Activated T-cell treated with anti-CD3 and anti-CD28 coated beads, Interleukin-2, amount 50 U/mL, for 1 hour (primary cell): ENCODE measurements at regions not wholly inside any gene's neighbourhood (a gene's known extent, or its start where the extent isn't known, plus 50 kb on each side); places are given as distances from the start of the nearest gene placed in this dataset.

Source experiments
- DNase-seq: peaks from one replicate; pipeline ENCODE4 v3.0.0-alpha.2; 2020

DNA sequence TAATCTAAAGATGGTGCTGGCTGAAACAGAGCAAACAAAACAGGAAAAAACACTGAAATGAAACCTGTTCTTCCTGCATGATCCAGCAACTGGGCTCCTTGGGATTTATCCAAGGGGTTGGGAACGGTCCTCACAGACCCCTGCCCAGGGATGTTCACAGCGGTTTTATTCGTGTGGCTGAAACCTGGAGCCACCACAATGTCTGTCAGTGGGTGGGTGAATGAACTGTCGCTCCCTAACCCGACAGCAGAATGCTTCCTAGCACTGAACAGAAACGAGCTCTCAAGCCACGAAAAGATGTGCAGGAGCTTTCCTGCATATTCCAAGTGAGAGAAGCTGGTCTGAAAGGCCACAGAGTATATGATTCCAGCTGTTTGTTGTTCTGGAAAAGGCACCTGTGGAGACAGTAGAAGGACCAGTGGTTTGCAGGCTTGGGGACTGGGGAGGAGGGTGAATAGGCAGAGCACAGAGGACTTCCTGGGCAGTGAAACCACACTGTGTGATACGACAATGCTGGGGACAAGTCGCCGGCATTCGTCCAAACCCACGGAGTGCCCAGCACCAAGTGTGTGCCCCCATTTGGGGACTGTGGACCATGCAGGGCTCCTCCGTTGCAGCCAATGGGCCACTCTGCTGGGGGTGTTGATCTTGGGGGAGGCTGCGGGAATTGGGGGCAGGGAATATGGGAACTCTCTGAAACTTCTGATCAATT lies 73.9 kb downstream of the TEX29 start:
- no peak for DNase-seq

DNA sequence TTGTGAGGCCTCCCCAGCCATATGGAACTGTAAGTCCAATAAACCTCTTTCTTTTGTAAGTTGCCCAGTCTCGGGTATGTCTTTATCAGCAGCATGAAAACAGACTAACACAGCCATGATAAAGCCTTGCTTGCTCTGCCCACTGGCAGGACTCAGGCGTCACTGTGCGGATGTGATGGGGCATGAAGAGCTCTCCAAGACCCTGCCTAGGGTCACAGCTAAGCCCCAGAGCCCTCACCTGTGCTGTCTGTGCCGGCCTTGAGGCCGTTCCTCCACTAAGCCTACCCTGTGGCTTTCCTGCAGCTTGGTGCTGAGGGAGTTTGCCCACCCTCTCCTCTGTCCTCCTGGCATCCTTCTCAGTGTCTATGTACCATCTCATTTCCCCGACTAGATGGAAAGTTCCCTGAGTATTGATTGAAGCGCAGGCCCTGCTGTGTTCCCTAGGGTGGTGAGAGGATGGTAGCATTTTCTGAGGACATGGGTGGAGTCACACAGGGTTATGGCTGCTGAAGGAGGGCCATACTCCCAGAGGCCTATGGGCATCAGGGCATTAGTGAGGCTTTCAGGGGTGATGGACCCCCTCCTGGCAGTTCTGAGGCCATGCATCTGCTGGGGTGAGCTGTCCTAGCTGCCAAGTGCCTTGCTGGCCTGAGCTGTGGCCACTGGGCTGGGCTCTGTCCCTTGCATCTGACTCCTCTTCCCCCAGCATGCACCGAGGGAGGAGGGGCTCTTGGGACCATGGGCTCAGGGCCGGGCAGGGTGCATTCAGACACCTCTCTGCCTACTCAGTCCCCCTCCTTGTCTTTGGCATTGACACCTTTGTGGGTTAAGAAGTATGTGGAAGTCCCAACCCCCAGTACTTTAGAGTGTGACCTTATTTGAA lies 75.3 kb downstream of the TEX29 start:
- DNase-seq, result no peak

DNA sequence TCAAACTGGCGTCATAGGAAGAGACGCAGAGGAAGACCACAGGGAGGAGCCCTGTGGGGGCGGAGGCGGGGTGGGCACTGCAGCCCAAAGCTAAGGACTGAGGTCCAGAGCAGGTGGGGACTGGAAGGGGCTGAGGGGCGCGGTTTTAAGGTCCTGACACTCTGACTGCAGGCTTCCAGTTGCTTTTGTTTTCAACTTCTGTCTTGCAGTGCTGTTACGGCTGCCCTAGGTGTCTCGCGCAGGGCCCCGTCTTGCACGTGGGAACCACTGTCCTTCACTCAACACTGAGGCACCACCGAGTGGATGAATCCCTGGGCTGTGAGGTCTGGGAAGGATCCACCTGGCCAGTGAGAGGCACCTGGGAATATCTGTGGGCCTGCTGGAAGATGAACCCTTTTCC lies 76.0 kb downstream of the TEX29 start:
- no peak for DNase-seq

DNA sequence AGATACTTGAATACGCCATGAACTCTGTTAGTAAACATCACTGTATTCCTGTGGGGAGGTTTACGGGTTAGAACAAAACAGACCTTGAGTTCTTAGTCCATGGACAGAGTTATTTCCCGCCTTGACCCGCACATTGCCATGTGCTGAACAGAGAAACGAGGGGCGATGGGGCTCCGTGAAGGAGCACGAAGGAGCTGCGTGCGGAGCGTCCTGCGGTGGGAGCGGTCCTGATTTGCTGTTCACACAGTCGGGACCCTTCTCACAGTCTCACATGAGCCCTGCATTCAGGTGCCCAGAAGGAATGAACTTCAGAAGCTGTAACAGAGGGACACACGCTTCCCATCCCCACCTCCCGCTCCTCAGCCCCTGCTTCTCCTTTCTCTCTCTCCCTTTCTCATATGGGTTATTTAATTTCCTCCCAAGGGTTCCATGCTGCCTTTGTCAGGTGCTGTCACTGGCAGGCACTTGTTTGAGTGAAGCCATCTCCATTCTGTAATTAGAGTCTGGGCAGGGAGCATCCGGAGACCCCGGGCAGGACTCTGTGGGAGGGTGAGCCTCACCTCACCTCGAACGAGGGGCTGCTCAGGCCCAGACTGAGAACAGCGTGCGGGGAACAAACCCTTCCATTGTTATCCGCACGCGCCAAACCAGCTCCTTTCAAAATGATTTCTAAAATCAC lies 76.9 kb downstream of the TEX29 start:
- no peak for DNase-seq

DNA sequence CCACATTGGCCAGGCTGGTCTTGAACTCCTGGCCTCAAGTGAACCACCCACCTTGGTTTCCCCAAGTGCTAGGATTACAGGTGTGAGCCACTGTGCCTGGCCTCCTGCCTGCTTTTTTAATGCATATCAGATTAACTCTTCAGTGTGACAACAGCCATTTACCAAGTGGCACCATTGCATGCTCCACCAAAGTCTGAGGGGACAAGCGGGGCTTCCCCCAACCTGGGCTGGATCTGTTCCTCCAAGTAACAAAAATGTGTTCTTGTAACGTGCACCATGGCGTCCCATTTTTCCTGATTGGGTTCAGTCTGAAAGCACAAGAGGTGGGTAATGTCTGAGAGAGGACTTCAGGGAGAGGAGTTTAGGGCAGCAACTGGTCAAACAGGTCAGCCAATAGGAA lies 77.8 kb downstream of the TEX29 start:
- DNase-seq, result no peak

DNA sequence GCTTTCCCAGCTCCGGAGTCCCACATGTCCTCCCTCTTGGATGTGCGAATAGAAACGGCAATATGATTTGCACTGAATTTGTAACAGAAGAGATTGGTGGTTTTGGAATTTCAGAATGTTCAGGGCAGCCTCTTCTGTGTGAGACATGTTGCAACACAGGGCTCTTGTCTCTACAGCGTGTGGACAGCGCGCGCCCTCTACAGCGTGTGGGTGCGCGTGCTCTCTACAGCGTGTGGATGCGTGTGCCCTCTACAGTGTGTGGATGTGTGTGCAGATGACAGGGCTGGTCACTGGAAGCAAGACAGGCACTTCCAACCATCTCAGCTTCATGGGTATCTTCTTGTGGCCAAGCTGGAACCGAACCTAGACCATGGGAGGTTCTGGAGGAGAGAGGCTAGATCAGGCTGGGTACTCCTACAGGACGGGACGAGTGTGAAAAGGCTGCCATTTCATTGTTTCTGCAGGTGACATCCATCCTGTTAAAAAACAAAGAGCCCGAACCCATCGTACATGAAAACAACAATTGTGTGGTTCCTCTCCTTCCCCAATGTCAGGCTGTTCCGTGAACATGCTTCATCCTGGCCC lies 78.4 kb downstream of the TEX29 start:
- DNase-seq, result no peak

DNA sequence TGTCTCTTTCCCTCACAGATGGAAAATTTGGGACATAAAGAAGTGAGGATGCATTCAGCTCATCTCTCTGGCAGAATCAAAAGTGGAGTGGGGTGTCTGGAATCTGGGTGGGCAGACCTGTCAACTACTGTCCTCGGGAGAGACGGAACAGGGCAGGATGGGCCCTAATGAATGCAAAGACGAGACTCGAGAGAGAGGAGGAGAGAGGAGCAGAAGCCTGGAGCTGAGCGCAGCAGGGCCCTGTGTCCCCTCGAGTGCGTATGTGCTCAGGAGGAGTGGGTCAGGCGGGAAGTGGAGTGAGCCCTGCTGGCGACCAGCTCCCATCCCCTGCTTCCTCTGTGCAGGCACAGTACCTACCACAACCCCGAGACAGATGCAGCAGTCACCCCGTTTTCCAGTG lies 78.9 kb downstream of the TEX29 start:
- no peak for DNase-seq

DNA sequence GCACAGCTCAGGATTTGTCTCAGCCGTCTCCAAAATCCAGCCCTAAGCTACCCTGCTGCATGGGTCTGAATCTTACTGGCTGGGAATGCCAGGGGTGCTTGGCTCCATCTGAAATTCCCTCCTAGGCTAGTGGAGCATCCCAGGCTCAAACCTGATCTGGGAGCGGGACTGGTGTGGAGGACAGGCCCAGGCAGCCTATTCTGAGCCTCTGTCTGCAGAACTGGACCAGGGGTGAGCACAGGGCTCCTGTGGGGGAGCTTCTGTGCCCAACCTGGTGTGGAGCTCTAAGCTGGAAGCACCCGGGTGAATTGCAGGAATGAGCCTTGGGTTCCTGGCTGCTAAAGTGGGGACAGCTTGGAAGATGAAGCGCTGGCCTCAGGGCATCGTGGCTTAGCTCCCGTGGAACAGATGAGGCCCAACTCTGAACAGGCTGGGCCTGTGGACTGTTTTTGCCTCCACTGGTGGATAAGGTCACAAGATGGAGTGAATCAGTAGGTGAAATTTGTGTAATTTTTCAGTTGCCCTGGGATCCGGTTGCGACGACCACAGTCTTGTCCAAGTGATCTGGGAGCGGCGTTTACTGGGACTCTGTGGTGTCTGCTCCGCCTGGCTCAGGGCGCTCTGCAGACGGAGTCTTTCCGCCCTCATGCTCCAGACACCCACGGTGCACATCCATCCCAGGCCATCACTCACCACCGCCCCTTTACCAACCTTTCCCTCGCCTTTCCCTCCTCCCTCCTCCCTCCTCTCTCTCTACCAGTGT lies 79.5 kb downstream of the TEX29 start:
- no peak for DNase-seq

DNA sequence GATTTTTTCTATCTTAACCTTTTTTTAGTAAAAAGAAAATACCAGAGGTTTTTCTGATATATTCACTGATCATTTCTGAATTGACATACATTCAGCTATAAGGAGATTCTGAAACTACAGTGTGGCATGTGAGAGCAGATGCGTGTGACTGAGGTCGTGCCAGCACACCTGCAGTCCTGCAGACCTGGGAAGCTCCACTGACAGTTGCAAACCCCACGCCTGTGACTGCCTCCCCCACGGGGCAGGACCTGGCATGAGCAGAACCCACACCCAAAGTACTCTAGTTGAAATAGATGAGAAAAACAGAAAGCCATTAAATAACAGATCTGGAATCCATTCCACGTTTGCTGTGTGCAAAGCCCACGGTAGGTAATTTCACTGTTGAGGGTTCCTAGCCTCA lies 80.7 kb downstream of the TEX29 start:
- no peak for DNase-seq

DNA sequence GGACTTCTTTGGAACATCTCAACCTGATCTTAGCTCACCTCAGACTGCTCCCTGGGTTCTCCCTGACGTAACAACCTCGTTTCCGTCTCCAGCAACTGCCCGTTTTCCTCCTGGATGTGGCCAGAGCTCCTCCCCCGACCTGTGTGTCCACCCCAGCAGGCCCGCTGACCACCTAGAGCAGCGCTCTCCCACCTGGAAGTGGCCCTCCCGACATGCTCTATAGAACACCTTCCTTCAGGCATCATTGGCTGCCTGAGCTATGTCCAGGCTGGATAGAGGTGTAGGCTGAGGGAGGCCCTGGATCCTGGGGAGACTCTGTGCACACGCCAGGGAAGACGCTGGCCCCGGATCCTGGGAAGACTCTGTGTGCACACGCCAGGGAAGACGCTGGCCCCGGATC lies 81.3 kb downstream of the TEX29 start:
- no peak for DNase-seq

DNA sequence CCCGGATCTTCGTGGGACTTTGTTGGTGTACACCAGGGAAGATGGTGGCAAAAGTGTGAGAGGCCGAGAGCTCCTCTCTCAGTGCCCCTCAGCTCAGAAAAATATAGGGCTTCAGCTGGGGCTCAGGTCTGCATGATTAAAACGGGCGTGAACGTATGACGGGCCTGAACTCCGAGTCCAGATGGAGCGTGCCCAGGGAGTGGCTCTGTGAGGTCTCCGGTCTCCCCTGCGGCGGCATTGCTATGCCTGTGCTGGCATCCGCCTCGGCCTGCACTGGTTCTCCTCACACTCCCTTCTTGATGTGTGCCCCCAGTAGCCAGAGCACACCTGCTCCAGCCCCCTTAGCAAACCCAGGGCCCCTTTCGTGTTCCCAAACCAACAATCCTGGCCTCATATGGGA lies 82.0 kb downstream of the TEX29 start:
- no peak for DNase-seq

DNA sequence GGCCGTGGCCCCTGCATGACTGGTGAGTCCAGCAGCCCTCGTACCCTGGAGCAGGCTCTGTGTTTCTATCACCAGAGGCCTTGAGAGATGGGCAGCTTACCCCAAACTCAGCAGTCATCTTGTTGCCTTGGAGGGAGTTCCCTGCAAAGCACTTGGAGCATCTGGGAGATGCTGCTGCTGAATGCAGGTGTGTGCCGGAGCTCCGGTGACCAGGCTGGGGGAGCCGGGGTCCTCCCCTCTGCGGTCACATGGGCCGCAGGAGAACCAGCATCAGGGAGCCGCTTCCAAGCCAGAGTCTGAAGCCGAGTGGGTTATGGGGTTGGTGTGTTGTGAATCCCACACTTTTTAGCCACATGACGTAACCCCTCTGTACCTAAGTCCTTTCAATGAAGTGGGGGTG lies 82.8 kb downstream of the TEX29 start:
- no peak for DNase-seq

DNA sequence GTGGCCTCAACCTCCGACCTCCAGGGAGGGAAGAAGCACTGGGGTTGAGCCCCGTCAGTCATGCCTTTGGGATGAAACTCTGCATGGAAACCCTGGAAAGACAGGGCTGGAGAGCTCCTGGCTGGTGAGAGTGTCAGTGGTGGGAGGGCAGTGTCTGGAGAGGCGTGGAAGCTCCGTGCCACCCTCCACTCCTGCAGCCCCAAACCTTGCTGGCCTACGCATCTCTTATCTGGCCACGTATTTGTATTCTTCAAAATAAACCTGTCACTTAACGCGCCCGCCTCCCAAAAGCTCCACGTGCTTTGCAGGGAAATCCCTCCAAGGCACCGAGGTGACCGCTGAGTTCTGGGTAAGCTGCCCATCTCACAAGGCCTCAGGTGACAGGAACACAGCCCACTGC lies 84.3 kb downstream of the TEX29 start:
- DNase-seq, result no peak

DNA sequence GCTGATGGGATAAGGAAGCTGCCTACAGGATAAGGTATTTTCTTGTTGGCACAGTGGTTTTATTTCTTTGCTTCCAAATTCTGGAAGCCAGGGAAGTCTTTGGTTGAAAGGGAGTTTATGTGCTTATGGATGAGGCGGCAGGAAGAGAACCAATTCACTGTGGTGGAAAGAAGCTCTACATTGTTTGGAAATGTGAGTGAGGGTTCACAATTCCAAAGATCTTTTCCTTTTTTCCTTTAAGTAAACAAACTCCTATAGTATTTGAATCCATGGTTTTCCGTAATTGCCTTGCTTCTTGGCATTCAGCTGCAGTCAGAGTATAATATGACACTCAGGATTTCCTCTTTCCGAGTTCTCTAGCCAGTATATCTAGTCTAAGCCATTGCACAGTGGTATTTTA lies 86.2 kb downstream of the TEX29 start:
- DNase-seq, result no peak

DNA sequence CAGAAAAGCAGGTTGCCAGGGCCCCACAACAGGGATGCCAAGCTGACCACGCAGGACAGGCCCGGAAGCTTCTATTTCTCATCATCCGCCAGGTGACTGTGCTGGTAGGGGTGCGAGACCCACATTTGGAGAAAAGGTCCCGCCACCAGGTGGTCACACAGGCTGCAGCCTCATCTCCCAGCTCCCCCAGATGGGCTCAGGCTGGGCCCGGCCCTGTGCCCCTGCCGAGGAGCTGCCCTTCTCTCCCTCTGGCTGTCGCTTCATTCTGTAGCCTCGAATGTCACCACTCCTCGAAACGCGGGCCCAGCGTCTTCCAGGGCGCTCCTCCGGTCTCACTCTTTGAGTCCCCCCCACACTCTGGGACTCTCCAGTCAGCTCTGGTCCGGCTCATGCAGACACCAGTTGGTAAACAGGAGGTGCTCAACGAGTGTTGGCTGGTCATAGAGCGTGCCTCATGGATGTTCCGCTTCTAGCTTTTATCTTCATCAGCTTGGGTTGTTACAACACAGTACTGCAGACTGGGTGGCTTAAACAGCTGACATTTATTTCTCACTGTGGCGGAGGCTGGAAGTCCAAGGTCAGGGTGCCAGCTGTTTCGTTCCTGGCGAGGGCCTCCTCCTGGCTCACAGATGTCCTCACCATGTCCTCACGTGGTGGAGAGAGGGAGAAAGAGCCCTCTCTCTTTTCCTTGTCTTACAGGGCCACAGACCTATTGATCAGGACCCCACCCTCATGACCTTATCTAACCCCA lies 87.1 kb downstream of the TEX29 start:
- no peak for DNase-seq

DNA sequence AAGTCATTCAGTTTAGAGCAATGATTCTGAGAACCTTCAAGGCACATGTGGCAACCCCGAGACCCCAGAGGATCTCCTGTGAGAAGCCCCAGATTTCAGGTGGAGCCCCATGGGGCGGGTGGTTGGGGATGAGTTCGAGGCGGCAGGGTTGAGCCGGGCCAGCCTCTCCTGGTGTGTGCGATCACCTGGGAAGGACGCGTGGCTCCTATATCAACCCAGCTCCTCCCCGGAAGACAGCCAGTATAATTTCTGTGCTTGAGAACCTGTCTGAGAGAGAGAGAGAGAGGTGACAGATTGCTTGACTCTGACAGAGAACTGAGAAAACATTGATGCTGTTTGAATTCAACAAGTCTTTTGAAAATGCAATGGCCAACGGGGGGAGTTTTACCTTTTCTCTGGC lies 89.0 kb downstream of the TEX29 start:
- no peak for DNase-seq

DNA sequence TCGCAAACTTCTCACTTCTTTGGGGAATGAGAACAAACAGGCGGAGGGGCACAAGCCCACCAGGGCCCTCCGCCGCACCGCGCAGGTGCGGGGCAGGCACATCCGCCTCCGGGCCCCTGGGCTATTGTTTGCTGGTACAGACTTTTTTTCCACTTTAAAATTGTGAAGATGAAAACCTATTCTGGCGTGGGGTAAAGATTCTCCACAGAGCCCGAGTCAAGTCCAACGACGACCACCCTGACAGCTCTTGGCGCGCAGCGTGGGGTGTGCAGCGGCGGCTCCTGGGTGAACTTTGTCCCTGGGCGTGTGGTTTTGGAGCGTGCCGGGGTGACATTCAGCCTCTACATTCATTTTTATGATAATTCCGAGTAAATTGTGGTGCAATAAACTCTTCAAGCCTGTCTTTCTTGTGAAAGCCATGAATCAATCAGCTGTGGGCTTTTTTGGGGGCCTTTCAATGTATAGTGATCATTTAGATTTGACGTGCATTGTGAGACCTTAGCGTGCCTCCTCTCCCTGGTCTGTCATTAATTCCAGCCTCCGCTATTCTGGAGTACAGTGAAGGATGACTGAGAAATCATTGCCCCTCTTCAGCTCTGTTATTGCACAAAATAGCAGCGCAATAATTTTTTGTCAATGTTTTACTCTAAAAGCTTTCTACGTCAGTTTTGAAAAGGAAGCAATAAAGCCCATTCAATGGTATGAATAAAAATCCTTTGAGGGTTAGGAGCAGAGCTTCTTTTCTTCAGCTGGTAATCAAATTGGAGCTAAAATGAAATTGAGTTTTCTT lies 90.0 kb downstream of the TEX29 start:
- no peak for DNase-seq

DNA sequence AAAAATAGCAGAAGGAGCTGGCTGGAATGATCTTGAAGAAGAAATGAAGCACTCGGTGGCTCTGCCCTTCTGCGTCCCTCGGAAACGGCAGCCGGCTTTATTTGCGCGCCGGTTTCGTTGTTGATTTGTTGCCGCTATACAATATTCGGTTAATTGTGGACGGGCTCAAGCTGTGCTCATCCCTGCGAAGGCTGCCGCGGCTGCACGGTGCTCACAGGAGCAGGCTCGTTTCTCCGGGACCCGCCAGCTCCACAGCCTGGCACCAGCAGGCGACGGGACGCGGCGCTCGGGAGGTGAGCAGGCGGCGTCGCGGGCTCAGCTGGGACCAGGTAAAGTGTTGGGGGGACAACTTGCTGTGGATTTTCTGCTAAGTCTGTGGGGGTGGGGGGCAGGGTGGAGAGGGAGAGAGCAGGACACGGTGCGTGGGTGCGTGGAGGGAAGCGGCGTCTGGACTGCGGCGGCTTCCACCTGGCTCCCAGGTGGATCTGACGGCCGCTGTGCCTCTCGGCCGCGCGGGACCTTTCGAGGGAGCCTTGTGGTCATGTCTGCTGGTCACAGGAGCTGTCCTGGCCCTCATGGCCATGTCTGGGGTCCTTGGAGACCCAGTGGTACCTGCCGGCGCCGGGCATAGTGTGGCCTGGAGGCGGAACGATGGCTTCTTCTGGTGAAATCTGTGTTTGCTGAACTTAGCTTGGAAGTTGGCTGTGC lies 90.9 kb downstream of the TEX29 start:
- no peak for DNase-seq

DNA sequence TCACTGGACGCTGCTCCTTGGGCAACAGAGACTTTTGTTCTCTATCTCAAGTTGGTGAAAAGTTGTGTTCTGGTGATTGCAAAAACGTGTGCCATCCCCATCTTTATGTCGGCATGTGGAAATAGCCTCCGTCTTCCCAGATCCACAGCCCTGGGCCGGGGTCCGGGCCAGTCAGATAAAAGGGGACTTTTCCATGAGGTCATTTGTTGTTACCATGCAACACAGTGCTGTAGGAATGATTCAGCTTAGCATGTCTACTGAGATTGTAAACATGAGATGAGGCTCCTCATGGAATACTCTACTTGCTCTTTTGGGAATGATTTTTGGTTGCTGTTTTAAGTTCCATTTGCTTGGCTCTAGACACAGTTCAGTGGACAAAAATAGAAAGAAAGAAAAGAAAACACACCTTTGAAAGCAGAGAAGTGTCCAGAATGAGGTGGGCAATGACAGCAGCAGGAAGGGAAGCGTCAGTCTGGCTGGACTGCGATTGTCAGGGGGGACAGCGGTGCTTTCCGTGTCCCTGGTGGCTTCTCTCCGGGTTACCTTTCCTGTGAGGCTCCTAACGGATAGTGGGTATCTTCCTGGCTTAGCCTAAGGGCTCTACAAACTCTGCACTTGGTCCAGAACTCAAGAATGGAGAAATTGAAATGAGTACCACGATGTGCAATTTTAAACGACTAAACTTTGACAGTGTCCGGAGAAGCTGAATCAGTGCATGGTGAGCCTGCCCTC lies 91.6 kb downstream of the TEX29 start:
- DNase-seq, result no peak
